Epithelial cell of esophagus (primary cell): ENCODE measurements at regions not wholly inside any gene's neighbourhood (a gene's known extent, or its start where the extent isn't known, plus 50 kb on each side); places are given as distances from the start of the nearest gene placed in this dataset.

Experiments used
- DNase-seq: peaks from one replicate; pipeline ENCODE4 v3.0.0; 2010; ENCODE audit warnings: low read depth
- H3K4me3 ChIP-seq: 2 replicates; pipeline ENCODE4 v1.5.1; 2011; ENCODE audit warnings: mild to moderate bottlenecking, low read length, control low read depth
- TF ChIP-seq, protein P1 (sequence below): IDR thresholded peaks from 2 replicates; pipeline ENCODE4 v1.5.1; 2011; ENCODE audit warnings: low read depth, mild to moderate bottlenecking, low read length, control low read depth, inconsistent platforms; ENCODE audit not compliant: insufficient read depth; ENCODE audit errors: missing control alignments

DNA sequence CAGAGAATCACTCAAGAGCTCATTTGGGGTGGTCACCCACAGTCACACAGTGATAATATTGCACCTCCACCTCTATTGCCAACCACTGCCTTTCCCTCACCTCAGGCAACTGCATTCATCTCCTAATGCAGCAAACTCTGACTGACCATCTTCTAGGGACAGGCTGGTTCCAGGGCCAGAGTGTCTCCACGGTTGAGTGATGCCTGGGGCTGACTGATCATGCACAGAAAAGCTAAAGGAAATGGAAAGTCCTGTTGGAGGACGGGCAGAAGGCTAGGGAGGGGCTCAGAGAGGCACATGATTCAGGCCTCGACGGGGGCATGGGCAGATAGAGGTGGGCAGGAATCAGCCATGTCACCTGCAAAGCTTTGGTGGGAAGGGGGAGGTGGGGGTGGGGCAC is 127.1 kb upstream of the TNS3 start:
- DNase-seq: no peak
- no peak overlapping the region for H3K4me3 ChIP-seq
- TF ChIP-seq, protein P1, sequence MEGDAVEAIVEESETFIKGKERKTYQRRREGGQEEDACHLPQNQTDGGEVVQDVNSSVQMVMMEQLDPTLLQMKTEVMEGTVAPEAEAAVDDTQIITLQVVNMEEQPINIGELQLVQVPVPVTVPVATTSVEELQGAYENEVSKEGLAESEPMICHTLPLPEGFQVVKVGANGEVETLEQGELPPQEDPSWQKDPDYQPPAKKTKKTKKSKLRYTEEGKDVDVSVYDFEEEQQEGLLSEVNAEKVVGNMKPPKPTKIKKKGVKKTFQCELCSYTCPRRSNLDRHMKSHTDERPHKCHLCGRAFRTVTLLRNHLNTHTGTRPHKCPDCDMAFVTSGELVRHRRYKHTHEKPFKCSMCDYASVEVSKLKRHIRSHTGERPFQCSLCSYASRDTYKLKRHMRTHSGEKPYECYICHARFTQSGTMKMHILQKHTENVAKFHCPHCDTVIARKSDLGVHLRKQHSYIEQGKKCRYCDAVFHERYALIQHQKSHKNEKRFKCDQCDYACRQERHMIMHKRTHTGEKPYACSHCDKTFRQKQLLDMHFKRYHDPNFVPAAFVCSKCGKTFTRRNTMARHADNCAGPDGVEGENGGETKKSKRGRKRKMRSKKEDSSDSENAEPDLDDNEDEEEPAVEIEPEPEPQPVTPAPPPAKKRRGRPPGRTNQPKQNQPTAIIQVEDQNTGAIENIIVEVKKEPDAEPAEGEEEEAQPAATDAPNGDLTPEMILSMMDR: no peak

- H3K4me3 ChIP-seq: no peak overlapping the region
- TF ChIP-seq, protein P1: no peak
- DNase-seq: no peak
Measured at GRCh38 chr7:47707583-47707982, 125.7 kb upstream of the TNS3 start.

GRCh38 chr7:47704936-47705335 is 123.0 kb upstream of the TNS3 start:
- H3K4me3 ChIP-seq: no peak overlapping the region
- TF ChIP-seq, protein P1: no peak
- DNase-seq: no peak

DNA sequence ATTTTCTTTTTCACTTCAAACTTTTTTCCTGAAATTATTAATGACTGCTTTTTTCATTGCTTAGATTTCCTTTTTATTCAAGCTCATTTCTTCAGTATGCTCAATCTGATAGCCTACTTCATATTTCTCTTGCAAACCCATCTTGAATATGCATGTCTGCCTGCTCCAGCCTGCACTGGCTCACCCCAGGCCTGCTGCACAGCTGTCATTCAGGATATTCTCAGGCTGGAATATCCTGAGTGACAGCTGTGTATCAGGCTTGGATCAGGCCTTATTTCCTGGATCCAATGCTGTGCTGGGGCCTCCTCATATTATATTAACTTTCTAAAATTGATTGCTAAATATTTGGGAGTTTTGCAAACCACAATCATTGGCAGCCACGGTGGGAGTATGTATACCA is 120.2 kb upstream of the TNS3 start:
- no peak overlapping the region for H3K4me3 ChIP-seq
- DNase-seq: no peak
- TF ChIP-seq, protein P1: no peak

DNA sequence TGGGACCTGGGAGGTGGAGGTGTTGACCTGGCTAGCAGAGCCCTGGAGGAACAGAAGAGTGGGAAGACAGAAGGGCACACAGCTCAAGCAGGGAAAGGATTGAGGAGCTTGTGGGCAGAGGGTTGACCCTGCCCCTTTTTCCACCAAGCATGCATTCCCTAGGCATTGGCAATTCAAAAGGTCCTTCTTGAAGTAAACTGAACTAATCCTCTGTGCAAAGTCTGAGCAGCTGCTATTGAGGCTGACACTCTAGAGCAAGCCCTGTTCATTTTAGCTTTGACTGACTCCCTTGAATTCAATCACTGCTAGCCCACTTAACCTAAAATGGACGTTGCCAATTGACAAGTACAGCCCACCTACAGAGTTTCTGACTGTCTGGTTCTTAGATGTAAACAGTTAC is 116.5 kb upstream of the TNS3 start:
- TF ChIP-seq, protein P1: no peak
- no peak overlapping the region for H3K4me3 ChIP-seq

GRCh38 chr7:47697543-47697942 is 115.6 kb upstream of the TNS3 start:
- no peak for DNase-seq
- TF ChIP-seq, protein P1: no peak
- no peak overlapping the region for H3K4me3 ChIP-seq

More for the DNA sequence above, 116.5 kb upstream of the TNS3 start:
- DNase-seq: no peak

- DNase-seq: no peak
Measured at GRCh38 chr7:47696152-47696710, 114.3 kb upstream of the TNS3 start.

More at GRCh38 chr7:47696152-47696710, 114.3 kb upstream of the TNS3 start:
- H3K4me3 ChIP-seq: no peak overlapping the region
- TF ChIP-seq, protein P1: no peak
